ELR (cell line): ENCODE measurements at regions not wholly inside any gene's neighbourhood (a gene's known extent, or its start where the extent isn't known, plus 50 kb on each side); places are given as distances from the start of the nearest gene placed in this dataset.
A peak's percentile ranks its signal among the peaks of the same experiment; 100 is the strongest.

Experiments used
- DNase-seq: peaks from one replicate; pipeline ENCODE4 v3.0.0-alpha.2; 2015; ENCODE audit warnings: low read depth

DNA sequence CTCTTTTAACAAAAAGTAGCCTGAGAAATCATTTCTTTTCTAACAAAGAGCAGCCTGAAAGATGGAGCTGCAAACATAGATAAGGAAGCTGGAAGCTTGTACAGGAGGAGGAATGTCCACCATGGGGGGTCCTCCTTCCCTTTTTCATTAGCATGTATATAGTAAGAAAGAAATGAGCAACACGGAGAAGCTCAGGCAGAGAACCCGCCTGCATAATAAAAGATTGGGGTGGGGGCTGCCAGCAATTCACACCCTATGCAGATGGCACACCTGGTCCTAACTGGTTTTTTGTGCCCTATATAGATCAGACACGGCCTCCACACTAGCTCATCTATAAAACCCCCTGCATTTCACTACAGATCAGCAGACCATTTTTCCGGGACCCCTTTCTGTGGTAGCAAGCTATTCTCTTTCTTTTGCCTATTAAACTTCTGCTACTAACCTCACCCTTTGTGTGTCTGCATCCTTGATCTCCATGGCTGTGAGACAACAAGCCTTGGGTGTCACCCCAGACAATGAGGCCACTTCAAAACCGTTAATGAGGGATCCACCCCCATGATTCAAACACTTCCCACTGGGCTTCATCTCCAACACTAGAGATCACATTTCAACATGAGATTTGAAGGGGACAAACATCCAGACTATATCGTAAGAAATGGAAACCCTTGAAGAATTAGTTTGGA is 167.5 kb upstream of the FREM2 start:
- no peak for DNase-seq

DNA sequence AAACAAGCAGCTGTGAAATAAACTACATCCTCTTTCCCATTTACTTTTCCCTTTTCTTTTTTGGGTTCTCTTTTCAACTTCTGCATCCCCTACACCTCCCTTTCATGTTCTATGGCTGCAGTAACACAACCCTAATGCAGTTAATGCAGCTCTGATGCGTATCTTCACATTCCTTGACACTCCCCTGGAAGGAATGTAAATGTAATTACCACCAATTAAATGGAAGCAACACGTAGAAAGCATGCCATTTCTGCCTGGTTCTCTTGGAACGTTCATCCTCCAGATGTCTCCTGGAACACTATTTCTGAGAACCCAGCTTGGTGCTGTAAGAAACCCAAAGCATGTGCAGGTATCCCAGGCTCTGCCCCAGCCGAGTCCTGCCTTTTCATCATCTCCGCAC is 166.8 kb upstream of the FREM2 start:
- no peak for DNase-seq

DNA sequence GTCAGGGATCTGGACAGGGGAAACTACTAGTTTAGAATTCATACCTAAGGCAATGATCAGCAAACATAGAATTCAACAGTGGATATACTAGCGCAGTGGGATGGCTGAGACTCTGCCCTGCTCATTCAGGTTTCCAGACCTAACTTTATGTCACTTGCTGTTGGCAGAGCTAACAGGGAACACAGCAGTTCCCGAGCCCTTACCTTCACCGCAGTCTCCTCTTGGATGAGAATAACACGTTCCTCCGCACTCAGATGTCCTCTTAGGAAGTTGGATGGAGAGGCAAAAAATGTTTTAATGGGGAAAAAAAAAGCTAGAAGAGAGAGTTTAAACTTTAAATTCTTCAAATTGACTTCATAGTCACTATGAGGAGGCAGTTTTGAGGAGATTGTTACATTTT is 159.7 kb upstream of the FREM2 start:
- no peak for DNase-seq

DNA sequence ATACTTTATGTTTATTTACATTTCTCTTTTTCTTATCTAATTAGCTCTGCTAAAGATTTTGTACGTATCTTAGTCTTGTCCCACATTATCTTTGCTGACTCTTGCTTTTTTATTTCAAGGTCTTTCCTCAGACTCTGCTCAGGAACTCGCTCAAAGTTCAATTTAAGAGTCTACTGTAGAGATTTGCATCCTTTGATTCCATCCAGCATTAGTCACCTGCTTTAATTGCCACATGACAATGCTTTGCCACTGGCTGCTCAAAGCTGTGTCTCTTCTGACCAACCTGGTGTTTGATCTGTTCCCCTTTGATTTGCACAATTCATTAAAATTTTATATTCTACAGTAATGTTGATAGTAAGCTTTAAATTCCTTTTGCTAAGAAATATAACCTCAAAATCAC is 157.9 kb upstream of the FREM2 start:
- DNase-seq = no peak

DNA sequence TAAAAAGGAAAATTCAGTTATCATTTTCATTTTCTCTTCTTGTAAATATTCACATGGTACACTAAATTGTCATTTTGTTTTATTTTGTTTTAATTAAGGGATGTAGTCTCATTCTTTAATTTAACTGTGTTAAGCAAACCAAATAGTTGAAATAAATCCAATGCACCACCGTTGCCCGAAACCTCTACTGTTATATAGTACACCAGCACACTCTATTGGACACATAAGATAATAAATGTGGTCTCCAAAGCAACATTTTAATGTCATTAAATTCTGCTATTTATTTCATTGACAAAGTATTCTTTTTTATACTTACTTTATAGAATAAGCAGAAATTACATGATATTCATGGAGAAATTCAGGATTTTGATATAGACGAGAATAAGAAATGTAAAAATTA is 156.4 kb upstream of the FREM2 start:
- peak; percentile 32 for DNase-seq

DNA sequence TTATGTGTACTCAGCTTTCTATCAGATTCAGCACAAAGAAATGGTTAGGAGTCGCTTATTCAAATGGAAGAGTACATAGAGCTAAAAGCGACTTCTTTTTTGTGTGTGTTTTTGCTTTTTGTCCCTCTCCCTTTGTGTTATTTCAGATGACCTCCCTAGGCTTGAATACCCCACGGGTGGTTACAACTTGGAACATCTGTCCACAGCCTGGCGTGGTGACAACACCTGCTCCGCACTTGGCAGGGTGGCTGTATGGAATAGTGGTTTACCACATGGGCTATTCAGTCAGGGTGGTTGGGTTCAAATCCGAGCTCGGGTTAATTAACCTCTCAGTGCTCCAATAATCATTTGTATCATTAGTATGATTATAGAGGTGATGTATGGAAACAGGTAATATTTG is 151.6 kb upstream of the FREM2 start:
- DNase-seq = no peak

DNA sequence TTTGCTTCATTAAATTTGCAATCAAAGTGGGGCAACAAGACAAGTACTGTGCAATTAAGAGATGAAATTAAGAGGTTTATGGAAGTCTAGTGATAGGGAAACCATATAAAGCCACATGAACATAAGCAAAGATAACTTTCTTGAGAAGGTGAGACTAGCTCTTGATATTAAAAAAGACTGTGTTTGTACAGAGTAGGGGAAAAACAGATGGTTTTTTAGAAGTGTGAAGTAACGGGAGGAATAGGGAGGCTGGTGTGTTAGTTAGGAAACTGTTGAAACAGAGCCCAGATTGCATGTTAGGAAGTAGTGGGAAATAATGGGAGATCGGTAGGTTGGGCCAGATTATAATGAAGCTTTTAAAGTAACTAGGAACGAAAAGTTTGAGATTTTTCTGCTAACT is 149.8 kb upstream of the FREM2 start:
- no peak for DNase-seq

DNA sequence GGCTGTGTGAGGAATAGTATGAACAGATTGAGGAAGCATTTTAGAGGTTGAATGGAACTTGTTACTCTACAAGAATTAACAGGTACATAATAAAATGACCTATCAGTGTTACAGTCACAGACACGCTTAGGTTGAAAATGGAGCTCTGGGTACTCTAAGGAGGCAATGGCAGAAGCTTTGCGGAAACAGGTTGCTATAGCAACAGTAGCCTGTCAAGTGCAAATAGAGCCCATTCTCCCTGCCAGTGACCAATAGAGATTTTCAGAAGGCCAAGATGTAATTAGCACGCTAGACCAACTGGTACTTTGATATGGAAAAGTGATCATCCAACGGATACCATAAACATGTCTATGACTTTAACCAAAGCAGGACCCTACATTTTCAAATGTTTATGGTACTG is 148.5 kb upstream of the FREM2 start:
- no peak for DNase-seq

DNA sequence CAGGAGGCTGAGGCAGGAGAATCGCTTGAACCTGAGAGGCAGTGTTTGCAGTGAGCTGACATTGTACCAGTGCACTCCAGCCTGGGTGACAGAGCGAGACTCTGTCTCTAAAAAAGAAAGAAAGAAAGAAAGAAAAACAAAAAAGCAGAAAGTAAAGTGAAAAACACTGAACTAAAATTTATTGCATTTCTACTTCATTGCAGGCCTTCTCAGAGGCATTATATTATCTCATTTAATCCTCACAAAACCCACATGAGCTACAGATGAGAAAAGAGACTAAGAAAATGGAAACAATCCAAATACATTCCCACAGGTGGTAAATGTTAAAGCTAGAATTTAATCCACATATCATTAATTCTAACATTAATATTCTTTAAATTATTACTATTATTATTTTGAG is 147.2 kb upstream of the FREM2 start:
- DNase-seq = no peak

DNA sequence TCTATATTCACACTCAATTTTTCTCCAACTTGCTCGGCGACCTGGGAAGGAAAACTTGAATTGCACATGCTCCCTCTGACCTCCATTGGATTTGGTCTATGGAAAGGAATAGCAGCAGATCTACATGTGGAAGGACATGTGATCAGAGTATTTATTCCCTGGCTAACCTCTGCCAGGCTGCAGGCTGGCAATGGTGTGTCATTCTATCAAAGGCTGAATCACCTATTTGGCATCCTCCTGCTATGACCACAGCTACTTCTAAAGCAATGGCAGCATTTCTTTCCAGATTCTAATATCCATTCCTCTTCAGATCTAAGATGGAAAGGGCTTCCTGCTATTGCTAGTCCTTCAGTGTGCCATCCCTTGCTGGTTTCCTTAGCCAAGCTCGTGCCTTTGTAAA is 144.3 kb upstream of the FREM2 start:
- peak; percentile 2 for DNase-seq

DNA sequence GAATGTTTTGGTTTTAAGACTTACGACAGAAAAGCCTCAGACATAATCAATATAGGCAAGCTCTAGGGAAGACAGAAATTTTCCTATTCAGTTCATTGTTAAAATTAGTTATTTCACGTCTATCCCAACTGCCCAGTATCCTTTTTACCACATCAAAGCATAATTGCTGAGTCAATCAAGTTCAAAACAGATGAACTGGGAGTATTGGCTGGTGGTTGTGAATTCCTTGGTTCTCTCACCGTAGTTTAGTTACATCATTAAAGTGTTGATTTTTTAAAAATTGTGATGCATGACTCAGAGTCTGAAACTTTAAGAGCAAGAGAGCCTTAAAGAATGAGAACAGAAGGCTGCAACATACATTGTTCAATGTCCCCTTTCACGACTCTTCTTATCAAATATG is 143.3 kb upstream of the FREM2 start:
- no peak for DNase-seq

DNA sequence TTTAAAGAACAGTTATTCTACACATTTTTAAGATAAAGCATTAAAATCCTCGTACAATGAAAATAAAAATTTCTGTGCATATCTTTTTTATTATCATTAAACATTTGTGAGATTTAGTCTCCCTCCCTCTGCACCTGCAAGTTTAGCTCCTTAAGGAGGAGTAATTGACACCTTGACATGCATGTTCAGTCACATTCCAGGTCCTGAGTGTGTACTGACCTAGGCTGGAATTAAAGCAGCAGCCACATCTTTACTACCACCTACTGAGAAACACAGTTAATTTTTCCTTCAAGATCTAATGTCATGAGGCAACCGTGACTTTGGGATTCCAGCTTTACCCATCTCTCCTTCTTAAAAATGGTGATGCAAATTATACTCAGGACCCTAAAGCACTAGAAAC is 123.1 kb upstream of the FREM2 start:
- no peak for DNase-seq

DNA sequence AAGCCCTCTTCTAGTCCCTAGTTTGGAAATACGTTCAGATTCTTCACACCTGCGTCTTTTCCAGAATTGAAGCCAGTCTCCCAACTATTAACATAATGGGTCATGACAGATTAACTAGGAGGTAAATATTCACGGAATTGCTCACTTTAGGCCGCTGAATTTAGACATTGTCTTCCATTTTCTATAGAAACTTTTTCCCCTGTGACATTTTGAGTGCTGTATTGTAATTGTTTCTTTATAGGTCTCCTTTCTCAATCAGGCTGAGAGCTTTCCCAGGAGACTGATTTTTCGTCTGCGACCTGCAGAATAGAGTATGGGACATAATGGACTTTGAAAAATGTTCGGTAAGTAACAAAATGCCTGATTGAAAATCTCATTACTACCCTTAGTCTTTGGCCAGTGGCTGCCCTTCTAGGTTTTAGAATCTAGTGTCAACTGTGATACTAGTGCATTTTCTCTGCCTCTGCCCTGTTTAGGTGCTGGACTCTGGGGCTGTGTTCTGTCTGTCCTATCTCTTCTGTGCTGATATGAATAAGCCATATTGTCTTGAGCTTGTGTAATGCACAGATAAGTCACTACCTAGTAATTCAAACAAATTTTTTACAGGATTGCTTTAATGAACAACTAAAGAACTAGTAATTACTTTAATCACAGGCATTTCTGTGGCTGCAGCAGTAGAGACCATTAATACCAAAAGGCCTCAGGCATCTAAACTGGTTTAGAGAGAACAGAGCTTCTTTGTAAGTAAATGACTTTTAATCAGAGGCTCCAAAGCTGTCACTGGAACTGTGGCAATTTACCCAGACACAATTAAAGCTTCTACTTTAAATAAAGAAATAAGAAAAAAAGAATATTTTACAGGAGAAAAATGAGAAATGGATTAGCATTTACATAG is 122.4 kb upstream of the FREM2 start:
- DNase-seq = no peak

DNA sequence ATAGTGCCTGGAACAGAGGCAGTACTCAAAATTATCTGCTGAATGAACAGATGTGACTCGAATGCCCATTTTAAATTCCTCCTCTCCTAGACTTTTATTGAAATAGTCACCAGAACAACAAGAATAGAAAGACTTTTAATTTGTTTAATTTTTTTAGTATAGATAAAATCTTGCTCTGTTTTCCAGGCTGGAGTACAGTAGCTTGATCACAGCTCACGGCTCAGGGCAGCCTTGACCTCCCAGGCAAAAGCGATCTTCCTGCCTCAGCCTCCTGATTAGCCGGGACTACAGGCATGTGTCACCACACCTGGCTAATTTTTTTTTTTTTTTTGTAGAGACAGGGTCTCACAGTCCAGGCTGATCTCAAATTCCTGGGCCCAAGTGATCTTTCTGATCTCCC is 120.9 kb upstream of the FREM2 start:
- no peak for DNase-seq

DNA sequence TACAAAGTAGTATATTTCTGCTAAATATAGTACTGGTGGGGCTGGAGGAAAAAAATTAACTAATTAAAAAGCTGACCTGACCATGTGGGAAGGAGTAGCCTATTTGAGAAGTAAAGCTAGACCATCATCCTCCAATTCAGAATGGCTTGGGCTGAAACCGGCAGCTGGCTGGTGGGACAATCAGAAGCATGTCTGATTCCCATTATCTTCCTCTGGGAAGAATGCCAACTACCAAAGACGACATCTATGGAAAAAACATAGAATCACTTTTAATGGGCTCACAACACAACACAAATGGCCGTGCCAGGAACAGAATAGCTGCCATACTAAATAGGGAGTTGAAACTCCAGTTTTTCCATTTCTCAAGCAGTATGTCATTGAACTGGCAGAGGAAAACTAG is 120.4 kb upstream of the FREM2 start:
- no peak for DNase-seq

DNA sequence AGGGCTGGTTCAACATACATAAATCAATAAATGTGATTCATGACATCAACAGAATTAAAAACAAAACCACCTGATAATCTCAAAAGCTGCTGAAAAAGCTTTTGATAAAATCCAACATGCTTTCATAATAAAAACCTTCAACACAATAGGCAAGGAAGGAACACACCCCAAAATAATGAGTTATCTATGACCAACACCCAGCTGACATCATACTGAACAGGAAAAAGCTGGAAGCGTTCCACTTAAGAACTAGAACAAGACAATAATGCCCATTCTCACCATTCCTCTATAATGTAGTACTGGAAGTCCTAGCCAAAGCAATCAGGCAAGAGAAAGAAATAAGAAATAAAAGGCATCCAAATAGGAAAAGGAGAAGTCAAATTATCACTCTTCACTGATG is 116.2 kb upstream of the FREM2 start:
- no peak for DNase-seq

DNA sequence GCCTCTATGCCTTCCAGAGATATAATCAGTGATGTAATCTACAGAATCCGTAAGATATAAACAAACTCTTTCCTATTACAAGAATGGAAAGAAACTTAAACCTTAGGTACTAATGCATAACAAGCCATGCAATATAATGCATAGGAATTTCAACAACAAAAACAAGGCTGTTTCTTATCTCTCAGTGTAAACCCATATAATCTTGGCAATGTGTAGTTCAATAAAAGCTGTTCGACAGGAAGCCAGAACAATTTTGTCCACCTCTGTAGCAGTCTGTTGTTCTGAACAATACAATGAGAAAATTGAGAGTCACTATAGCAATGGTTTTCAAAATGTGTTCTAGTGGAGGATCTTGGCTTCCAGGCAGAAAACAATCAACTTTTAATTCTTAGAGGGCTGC is 111.5 kb upstream of the FREM2 start:
- no peak for DNase-seq

DNA sequence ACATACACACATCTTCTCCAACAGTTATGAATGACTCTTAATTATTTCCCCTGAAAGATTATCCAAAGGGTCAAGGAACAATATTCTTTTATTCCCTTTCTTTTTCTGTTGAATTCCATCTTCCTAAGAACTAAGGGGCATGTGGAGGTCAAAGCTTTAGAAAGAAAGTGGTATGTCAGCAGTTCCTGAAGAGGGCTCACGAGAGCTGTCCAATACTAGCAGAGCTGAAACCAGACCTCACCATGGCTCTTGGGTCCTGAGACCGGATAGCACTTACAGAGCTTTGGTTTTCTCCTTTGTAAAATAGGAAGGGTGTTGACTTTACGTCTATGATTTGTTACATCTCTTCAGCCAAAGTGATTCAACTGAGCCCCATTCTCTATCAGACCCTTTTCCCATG is 109.8 kb upstream of the FREM2 start:
- peak; percentile 1 for DNase-seq

DNA sequence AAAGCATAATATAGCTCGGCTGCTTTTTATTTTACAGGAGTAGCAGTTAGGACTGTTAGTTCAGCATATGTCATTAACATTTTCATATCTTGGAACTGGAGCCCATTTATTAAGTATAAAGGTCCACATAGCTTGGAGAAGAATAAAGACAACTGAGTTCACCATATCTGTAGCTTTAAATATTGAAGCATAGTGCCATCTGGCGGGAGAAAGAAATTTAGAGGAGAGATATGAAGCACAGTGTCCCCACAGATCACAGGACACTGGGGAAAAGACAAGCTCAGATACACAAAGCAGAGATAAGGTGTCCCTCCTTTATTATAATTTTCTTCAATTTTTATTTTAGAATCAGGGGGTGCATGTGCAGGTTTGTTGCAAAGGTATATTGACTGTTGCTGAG is 104.7 kb upstream of the FREM2 start:
- peak; percentile 52 for DNase-seq

DNA sequence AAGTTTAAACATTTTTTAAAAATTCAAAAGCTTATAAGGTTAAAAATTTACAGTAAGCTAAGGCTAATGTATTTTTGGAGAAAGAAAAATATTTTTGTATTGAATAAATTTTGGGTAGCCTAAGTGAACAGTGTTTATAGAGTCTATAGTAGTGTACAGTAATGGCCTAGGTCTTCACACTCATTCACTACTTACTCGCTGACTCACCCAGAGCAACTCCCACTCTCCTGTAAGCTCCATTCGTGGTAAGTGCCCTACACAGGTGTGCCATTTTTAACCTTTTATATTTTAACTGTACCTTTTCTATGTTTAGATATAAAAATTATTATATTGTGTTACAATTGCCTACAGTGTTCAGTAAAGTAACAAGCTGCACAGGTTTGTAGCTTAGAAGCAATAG is 96.6 kb upstream of the FREM2 start:
- no peak for DNase-seq

DNA sequence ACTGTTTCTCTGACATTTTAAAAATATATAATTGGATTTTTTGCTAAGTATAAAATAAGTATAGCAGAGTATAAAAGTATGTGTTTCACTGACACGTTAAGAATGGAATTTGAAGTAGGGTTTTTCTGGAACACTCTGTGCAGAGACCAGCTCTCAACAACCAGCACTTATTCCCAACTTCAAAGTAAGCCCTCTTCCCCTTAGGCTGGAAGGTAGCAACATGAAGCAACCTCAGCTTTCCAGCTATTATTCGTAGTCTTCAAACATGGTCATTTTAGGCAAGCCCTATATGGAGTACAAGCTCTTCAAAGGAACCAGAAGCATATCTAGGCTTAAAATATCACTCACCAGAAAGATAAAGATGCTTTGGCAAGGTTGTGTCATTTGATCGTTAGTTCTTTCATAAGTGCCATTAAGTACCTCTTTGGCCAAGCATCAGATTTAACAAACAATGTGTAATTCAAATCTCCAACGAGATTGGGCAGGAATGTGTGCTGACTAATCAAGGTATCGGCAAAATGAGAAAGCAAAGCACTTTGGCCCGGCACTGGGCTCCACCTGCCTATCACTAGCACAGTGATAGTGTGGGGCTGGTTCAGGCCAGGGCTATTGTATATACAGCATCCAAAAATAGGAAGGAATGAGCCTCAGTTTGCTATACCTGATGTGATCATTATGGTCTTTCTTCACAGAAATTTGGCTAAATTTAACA is 95.9 kb upstream of the FREM2 start:
- DNase-seq = no peak

DNA sequence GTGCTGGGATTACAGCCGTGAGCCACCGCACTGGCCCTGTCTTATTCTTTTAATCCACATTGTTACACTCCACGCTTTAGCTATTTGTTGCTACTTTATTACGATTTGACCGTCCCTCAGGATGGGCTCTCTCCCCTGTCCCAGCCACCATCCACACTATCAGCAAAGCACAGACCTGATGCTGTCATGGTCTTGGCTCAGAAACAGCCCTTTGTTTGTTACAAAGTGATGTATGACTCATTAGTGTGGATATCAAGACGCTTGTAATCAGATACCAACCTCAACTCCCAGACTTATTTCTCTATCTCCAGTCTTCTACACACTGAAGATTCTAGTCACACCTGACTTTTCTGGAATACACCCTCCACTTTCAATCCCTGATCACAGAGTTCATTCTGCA is 84.6 kb upstream of the FREM2 start:
- peak; percentile 3 for DNase-seq
